Spleen (tissue), 11 donors: ENCODE measurements at regions not wholly inside any gene's neighbourhood (a gene's known extent, or its start where the extent isn't known, plus 50 kb on each side); places are given as distances from the start of the nearest gene placed in this dataset.

ENCODE experiments used
- DNase-seq: peaks from one replicate; pipeline ENCODE4 v3.0.0-alpha.2; 2020
- H3K27ac ChIP-seq, 8 donors: fragments of 200-600 bp; sonication (generic) in 7 of 8; 1 replicate in 4 of 8; 2 replicates in 4 of 8; pipeline versions ENCODE4 v1.5.0 to v1.8.0; 2016 to 2021; ENCODE audit warnings: inconsistent platforms in 4 of 8, mild to moderate bottlenecking in 4 of 8, moderate library complexity in 1 of 8
- H3K27me3 ChIP-seq, 7 donors: fragments of 200-600 bp; sonication (generic) in 6 of 7; replicated peaks in 1 of 7; 1 replicate in 4 of 7; 2 replicates in 3 of 7; pipeline versions ENCODE4 v1.5.0 to v1.8.0; 2016 to 2021; ENCODE audit warnings: inconsistent platforms in 3 of 7, mild to moderate bottlenecking in 1 of 7
- H3K36me3 ChIP-seq, 6 donors: fragments of 200-600 bp; sonication (generic) in 5 of 6; 1 replicate in 4 of 6; 2 replicates in 2 of 6; pipeline versions ENCODE4 v1.5.0 to v1.8.0; 2016 to 2021; ENCODE audit warnings: inconsistent platforms in 2 of 6
- H3K4me1 ChIP-seq, 6 donors: fragments of 200-600 bp; sonication (generic) in 5 of 6; 1 replicate in 3 of 6; 2 replicates in 3 of 6; pipeline versions ENCODE4 v1.5.0 to v1.8.0; 2016 to 2021; ENCODE audit warnings: inconsistent platforms in 3 of 6
- H3K4me3 ChIP-seq, 8 donors: fragments of 200-600 bp; sonication (generic) in 7 of 8; 1 replicate in 4 of 8; 2 replicates in 4 of 8; pipeline versions ENCODE4 v1.5.0 to v1.8.0; 2016 to 2021; ENCODE audit warnings: inconsistent platforms in 4 of 8, mild to moderate bottlenecking in 4 of 8, moderate library complexity in 2 of 8
- H3K9me3 ChIP-seq, 8 donors: fragments of 200-600 bp; sonication (generic) in 7 of 8; 1 replicate in 4 of 8; 2 replicates in 4 of 8; pipeline versions ENCODE4 v1.5.0 to v1.8.0; 2016 to 2021; ENCODE audit warnings: inconsistent platforms in 4 of 8
- POLR2A ChIP-seq, 3 donors: fragments of 450-650 bp; IDR thresholded peaks; one replicate each; pipeline ENCODE4 v1.5.1; 2017; ENCODE audit warnings: antibody characterized with exemption in 3 of 3, mild to moderate bottlenecking in 1 of 3
- POLR2AphosphoS5 ChIP-seq, 3 donors: sonication (generic); formaldehyde crosslinking; IDR thresholded peaks; one replicate each; pipeline ENCODE4 v1.5.1; 2017; ENCODE audit warnings: antibody characterized with exemption in 3 of 3
- WGBS, 5 donors: extraction: QIAGEN DNeasy Blood & Tissue Kit in 3 of 5; methylation state at CpG; one replicate each; pipeline versions ENCODE4 v1.1.5 to v1.1.7; 2013 to 2018; 5-methylcytosine and 5-hydroxymethylcytosine counted together
- intact Hi-C: fragments of 100-400 bp; cut with DNase I; formaldehyde crosslinking; loops from one replicate; pipeline ENCODE4 v1.15.0; 2023; ENCODE audit warnings: low total_unique reads
- TF ChIP-seq, protein P1 (sequence below), 11 experiments: fragments of 200-600 bp in 7 of 11; fragments of 450-650 bp in 4 of 11; sonication (generic) in 4 of 11; IDR thresholded peaks in 8 of 11; conservative IDR thresholded peaks in 3 of 11; 1 replicate in 7 of 11; 2 replicates in 4 of 11; pipeline versions ENCODE4 v1.4.0 to v1.8.0; 2016 to 2021; ENCODE audit warnings: antibody characterized with exemption in 11 of 11, inconsistent platforms in 4 of 11, mild to moderate bottlenecking in 1 of 11
- donor health status: healthy with polysubstance abuse.
- donor health status: DM: no; HTN: no; CAD: no; lungs with moderate emphysema.
- donor health status: DM: no; HTN: no; CAD: no.
- donor health status: Bipolar disorder and iron deficiency.
- donor health status: healthy.
- donor health status: DM: no; HTN: no; CAD: no.
- donor health status: DM: yes; HTN: yes; CAD: no.

DNA sequence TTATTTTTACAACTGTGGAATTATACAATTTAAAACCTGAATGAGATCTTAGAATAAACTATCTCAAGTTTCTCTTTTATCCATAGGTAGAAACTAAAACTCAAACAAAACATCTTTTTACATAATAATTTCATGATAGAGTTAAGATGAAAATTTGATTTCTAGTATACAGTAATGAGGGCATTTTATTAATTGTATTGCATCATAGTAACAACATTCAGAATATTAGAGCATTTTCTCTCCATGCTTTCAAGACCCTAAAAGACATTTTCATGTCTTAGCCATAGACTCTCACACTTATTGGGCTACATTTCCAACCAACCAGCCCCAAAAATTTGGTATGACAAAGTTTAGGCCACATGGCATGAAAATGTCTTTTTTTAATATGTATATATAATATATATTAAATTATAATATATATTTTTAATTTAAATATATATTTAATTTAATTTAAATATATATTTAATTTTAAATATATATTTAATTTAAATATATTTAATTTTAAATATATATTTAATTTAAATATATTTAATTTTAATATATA is 195.7 kb upstream of the STEAP1 start:
- intact Hi-C loops, result no loop called here
- Histone ChIP-seq H3K4me3 (no peak overlapping the region), H3K36me3 (no peaks in the 10 kb centered on the region)

DNA sequence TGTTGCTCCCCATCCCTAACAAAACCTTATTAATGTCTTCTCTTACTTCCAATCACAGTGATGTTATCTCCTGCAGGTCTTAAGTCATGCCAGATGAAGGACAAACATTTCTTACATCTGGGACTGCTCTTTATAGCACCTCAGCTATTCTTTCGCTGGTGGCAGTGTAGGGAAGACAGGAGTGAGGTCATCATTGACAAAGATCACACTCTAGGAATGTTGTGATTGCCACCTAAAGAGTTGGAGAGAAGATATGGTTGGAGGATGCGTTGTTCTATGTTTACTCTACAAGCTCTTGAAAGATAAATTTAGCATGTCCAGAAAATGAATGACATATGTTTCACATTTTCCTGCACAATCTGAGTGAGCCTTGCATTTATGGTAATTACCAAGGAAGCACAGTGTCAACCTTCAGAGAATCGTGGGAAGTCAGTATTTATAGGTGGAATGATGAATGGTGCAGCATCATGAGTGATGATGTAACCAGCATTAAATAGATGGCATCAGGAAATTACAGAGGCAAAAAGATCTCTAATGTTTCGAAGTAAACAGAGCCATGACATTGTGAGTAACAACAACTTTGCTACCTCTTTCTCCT is 188.1 kb upstream of the STEAP1 start:
- WGBS, 5 donors, result 53 to 69% (median 60%) methylated on average over 4 of the region's 4 CpGs
- intact Hi-C loops, result no loop called here
- Histone ChIP-seq H3K36me3 (no peaks in the 10 kb centered on the region), H3K27ac (no peak overlapping the region), H3K27me3 (no peaks in the 10 kb centered on the region), H3K4me3 (no peak overlapping the region), H3K9me3 (peaks cover 0 to 11% (median 0%) of the 10 kb centered on the region in 8 donors), H3K4me1 (no peaks in the 10 kb centered on the region)
- no peak for DNase-seq
- TF ChIP-seq, protein P1, sequence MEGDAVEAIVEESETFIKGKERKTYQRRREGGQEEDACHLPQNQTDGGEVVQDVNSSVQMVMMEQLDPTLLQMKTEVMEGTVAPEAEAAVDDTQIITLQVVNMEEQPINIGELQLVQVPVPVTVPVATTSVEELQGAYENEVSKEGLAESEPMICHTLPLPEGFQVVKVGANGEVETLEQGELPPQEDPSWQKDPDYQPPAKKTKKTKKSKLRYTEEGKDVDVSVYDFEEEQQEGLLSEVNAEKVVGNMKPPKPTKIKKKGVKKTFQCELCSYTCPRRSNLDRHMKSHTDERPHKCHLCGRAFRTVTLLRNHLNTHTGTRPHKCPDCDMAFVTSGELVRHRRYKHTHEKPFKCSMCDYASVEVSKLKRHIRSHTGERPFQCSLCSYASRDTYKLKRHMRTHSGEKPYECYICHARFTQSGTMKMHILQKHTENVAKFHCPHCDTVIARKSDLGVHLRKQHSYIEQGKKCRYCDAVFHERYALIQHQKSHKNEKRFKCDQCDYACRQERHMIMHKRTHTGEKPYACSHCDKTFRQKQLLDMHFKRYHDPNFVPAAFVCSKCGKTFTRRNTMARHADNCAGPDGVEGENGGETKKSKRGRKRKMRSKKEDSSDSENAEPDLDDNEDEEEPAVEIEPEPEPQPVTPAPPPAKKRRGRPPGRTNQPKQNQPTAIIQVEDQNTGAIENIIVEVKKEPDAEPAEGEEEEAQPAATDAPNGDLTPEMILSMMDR (IDR thresholded peaks at IDR 0.05 in 8 of 11, conservative IDR thresholded peaks at IDR 0.05 in 3 of 11), result no peak

More for the DNA sequence above, 195.7 kb upstream of the STEAP1 start:
- H3K27me3 ChIP-seq, result no peaks in the 10 kb centered on the region
- DNase-seq, result no peak
- no peaks in the 10 kb centered on the region for H3K4me1 ChIP-seq
- no peak overlapping the region for H3K27ac ChIP-seq
- TF ChIP-seq, protein P1 (IDR thresholded peaks at IDR 0.05 in 8 of 11, conservative IDR thresholded peaks at IDR 0.05 in 3 of 11), result no peak
- TF ChIP-seq POLR2A (IDR thresholded peaks at IDR 0.05) (no peak), POLR2AphosphoS5 (IDR thresholded peaks at IDR 0.05) (no peak)
- peaks cover 0 to 26% (median 2%) of the 10 kb centered on the region in 8 donors for H3K9me3 ChIP-seq

DNA sequence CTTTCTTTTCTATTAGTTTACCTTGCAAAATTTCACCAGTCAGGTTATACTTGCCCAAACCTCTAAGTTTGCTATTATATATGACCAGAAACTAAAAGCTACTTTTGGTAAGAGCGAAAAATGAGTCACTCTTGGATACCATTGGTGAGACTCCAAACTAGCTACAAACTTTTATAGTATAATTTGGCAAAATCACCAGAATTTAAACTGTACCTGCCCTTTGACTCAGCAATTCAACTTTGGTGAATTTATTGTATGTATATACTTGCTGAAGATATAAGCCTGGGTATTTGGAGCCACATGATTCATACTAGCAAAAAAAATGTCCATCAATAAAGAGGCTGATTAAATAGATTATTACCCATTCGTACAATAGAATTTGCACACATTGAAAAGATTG is 178.7 kb upstream of the STEAP1 start:
- H3K4me3 ChIP-seq, result no peak overlapping the region
- 76 to 87% (median 84%) methylated on average over 2 of the region's 2 CpGs for WGBS, 5 donors
- intact Hi-C loops, result no loop called here
- H3K27me3 ChIP-seq, result no peaks in the 10 kb centered on the region
- H3K36me3 ChIP-seq, result no peaks in the 10 kb centered on the region
- no peak for TF ChIP-seq POLR2AphosphoS5 (IDR thresholded peaks at IDR 0.05)
- TF ChIP-seq, protein P1 (IDR thresholded peaks at IDR 0.05 in 8 of 11, conservative IDR thresholded peaks at IDR 0.05 in 3 of 11), result no peak
- no peak for TF ChIP-seq POLR2A (IDR thresholded peaks at IDR 0.05)
- no peak overlapping the region for H3K27ac ChIP-seq
- no peaks in the 10 kb centered on the region for H3K4me1 ChIP-seq
- DNase-seq, result no peak
- no peaks in the 10 kb centered on the region for H3K9me3 ChIP-seq

DNA sequence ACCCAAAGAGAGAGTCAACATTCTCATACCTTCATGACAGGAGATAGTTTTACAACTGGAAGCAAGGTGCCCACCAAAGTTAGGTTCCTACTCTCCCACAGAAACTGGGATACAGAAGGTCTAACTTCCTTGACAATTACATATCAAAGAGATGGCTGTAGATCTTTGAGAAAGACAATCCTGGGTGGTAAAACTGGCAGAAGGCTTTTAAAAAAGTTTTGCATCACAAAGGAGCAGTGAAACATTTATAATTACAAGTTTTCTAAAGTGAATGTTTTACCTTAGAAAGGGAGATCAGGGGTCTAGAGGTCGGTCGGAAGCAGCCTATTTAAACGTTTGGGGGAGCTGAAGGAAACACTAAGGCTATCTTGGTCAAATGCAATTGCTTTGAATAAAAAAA is 166.6 kb upstream of the STEAP1 start:
- DNase-seq, result no peak
- intact Hi-C loops, result no loop called here
- H3K4me3 ChIP-seq, result no peak overlapping the region
- peaks cover 0 to 25% (median 0%) of the 10 kb centered on the region in 8 donors for H3K9me3 ChIP-seq
- no peaks in the 10 kb centered on the region for H3K27me3 ChIP-seq
- H3K27ac ChIP-seq, result no peak overlapping the region
- TF ChIP-seq POLR2AphosphoS5 (IDR thresholded peaks at IDR 0.05) (no peak), POLR2A (IDR thresholded peaks at IDR 0.05) (no peak)
- TF ChIP-seq, protein P1 (IDR thresholded peaks at IDR 0.05 in 8 of 11, conservative IDR thresholded peaks at IDR 0.05 in 3 of 11), result no peak
- WGBS, 5 donors, result 61 to 76% (median 68%) methylated on average over 3 of the region's 3 CpGs
- H3K36me3 ChIP-seq, result no peaks in the 10 kb centered on the region
- no peaks in the 10 kb centered on the region for H3K4me1 ChIP-seq
